H1 (cell line): ENCODE measurements at regions not wholly inside any gene's neighbourhood (a gene's known extent, or its start where the extent isn't known, plus 50 kb on each side); places are given as distances from the start of the nearest gene placed in this dataset.

ENCODE experiments used
- CTCF ChIA-PET: fragments of 300-600 bp; sonication (Branson Sonifier 250); formaldehyde crosslinking; loops from one replicate; lab custom pipeline; 2021; ENCODE audit not compliant: partially characterized antibody; lab: Charles Lee
- POLR2A ChIA-PET: fragments of 300-600 bp; sonication (Branson Sonifier 250); formaldehyde crosslinking; loops from one replicate; lab custom pipeline; 2021; ENCODE audit warnings: inconsistent platforms; ENCODE audit not compliant: partially characterized antibody; lab: Charles Lee
- DNase-seq, 2 experiments: peaks; one replicate each; pipeline versions ENCODE4 v3.0.0 to v3.0.0-alpha.2; 2010 to 2022; ENCODE audit warnings: low spot score in 2 of 2, low read depth in 1 of 2, mixed read lengths in 1 of 2
- FAIRE-seq: peaks from 2 replicates; lab custom pipeline; 2011; peaks lifted over from hg19 to GRCh38; lab: Jason Lieb, UNC
- H2AFZ ChIP-seq: 2 replicates; pipeline ENCODE4 v1.8.1; 2012; ENCODE audit warnings: low read length, inconsistent platforms
- H2AK5ac ChIP-seq: 2 replicates; pipeline ENCODE4 v1.6.1; 2013; ENCODE audit warnings: low read depth, low read length
- H2BK120ac ChIP-seq: replicated peaks from 2 replicates; pipeline ENCODE3; 2013; ENCODE audit warnings: low read depth, low read length, inconsistent platforms
- H2BK12ac ChIP-seq: 2 replicates; pipeline ENCODE4 v1.6.1; 2013; ENCODE audit warnings: low read depth, low read length
- H2BK15ac ChIP-seq: 2 replicates; pipeline ENCODE4 v1.6.1; 2013; ENCODE audit warnings: low read length
- H2BK20ac ChIP-seq: 2 replicates; pipeline ENCODE4 v1.6.1; 2013; ENCODE audit warnings: low read length
- H2BK5ac ChIP-seq: 2 replicates; pipeline ENCODE4 v1.6.1; 2013; ENCODE audit warnings: low read depth, low read length
- H3K14ac ChIP-seq: 2 replicates; pipeline ENCODE4 v1.6.1; 2013; ENCODE audit warnings: inconsistent platforms; ENCODE audit not compliant: insufficient read length
- H3K18ac ChIP-seq: 2 replicates; pipeline ENCODE4 v1.6.1; 2013; ENCODE audit warnings: low read length; ENCODE audit errors: extremely low read depth
- H3K23ac ChIP-seq: 2 replicates; pipeline ENCODE4 v1.6.1; 2013; ENCODE audit warnings: inconsistent platforms; ENCODE audit not compliant: insufficient read length
- H3K23me2 ChIP-seq: 2 replicates; pipeline ENCODE4 v1.6.1; 2013; ENCODE audit warnings: low read depth, low read length
- H3K27ac ChIP-seq: 2 replicates; pipeline ENCODE4 v1.6.1; 2011; ENCODE audit warnings: low read depth, low read length, inconsistent platforms
- H3K27me3 ChIP-seq, 4 experiments: replicated peaks in 1 of 4; 1 replicate in 1 of 4; 2 replicates in 3 of 4; pipeline versions ENCODE4 v1.6.1 to v1.8.1; 2011 to 2013; ENCODE audit warnings: low read length in 3 of 4, mild to moderate bottlenecking in 3 of 4, inconsistent platforms in 2 of 4, mixed read lengths in 2 of 4, moderate library complexity in 1 of 4; ENCODE audit not compliant: control insufficient read depth in 3 of 4, insufficient read depth in 3 of 4; ENCODE audit errors: extremely low read depth in 1 of 4
- H3K36me3 ChIP-seq, 4 experiments: 2 replicates each; pipeline versions ENCODE4 v1.6.1 to v1.8.1; 2011 to 2013; ENCODE audit warnings: mild to moderate bottlenecking in 4 of 4, low read length in 3 of 4, moderate library complexity in 2 of 4, control low read depth in 1 of 4, inconsistent platforms in 1 of 4; ENCODE audit not compliant: insufficient read depth in 4 of 4, control insufficient read depth in 2 of 4
- H3K4ac ChIP-seq: replicated peaks from 2 replicates; pipeline ENCODE3; 2013; ENCODE audit warnings: low read length, low read depth, mixed read lengths, inconsistent platforms; ENCODE audit not compliant: insufficient read length
- H3K4me1 ChIP-seq, 4 experiments: replicated peaks in 1 of 4; 1 replicate in 1 of 4; 2 replicates in 3 of 4; pipeline versions ENCODE4 v1.6.1 to v1.8.1; 2011 to 2013; ENCODE audit warnings: low read length in 3 of 4, inconsistent platforms in 2 of 4, mixed read lengths in 1 of 4; ENCODE audit not compliant: insufficient read depth in 4 of 4, control insufficient read depth in 3 of 4
- H3K4me2 ChIP-seq, 2 experiments: 2 replicates each; pipeline versions ENCODE4 v1.6.1 to v1.8.1; 2011 to 2013; ENCODE audit warnings: low read depth in 2 of 2, low read length in 2 of 2, control low read depth in 1 of 2, inconsistent platforms in 1 of 2, mild to moderate bottlenecking in 1 of 2; ENCODE audit not compliant: insufficient read depth in 1 of 2
- H3K4me3 ChIP-seq, 4 experiments: fragments of 200-600, 300-600 bp in 1 of 4; sonication (generic), shearing (Covaris generic), sonication (Bioruptor Twin) in 1 of 4; 2 replicates each; pipeline versions ENCODE4 v1.5.1 to v1.8.1; 2011 to 2016; ENCODE audit warnings: low read length in 4 of 4, low read depth in 3 of 4, control low read depth in 2 of 4, inconsistent platforms in 2 of 4, mild to moderate bottlenecking in 2 of 4, mixed read lengths in 1 of 4, moderate library complexity in 1 of 4; ENCODE audit not compliant: insufficient read depth in 2 of 4; ENCODE audit errors: extremely low read depth in 1 of 4
- H3K56ac ChIP-seq: replicated peaks from 2 replicates; pipeline ENCODE3; 2013; ENCODE audit warnings: low read depth, mild to moderate bottlenecking, mixed read lengths, low read length, inconsistent platforms; ENCODE audit not compliant: insufficient read length
- H3K79me1 ChIP-seq: 2 replicates; pipeline ENCODE4 v1.6.1; 2013; ENCODE audit warnings: low read depth, low read length, control low read depth
- H3K79me2 ChIP-seq, 2 experiments: 2 replicates each; pipeline versions ENCODE4 v1.6.1 to v1.8.1; 2012 to 2013; ENCODE audit warnings: low read length in 2 of 2, mild to moderate bottlenecking in 2 of 2, inconsistent platforms in 1 of 2; ENCODE audit not compliant: insufficient read depth in 2 of 2, control insufficient read depth in 1 of 2
- H3K9ac ChIP-seq, 4 experiments: replicated peaks in 1 of 4; 1 replicate in 1 of 4; 2 replicates in 3 of 4; pipeline versions ENCODE4 v1.6.1 to v1.8.1; 2011 to 2013; ENCODE audit warnings: low read depth in 3 of 4, low read length in 3 of 4, control low read depth in 2 of 4, mild to moderate bottlenecking in 2 of 4, moderate library complexity in 2 of 4, inconsistent platforms in 1 of 4; ENCODE audit errors: extremely low read depth in 1 of 4
- H3K9me3 ChIP-seq, 2 experiments: 2 replicates each; pipeline versions ENCODE4 v1.6.1 to v1.8.1; 2012 to 2013; ENCODE audit warnings: mild to moderate bottlenecking in 2 of 2, moderate library complexity in 2 of 2, control low read depth in 1 of 2, inconsistent platforms in 1 of 2, low read depth in 1 of 2, low read length in 1 of 2, mixed read lengths in 1 of 2; ENCODE audit not compliant: insufficient read depth in 2 of 2
- H4K20me1 ChIP-seq, 2 experiments: replicated peaks in 1 of 2; 2 replicates each; pipeline versions ENCODE3 to v1.8.1; 2011 to 2013; ENCODE audit warnings: inconsistent platforms in 2 of 2, low read length in 2 of 2, mild to moderate bottlenecking in 1 of 2; ENCODE audit not compliant: insufficient read depth in 2 of 2, control insufficient read depth in 1 of 2
- H4K5ac ChIP-seq: 2 replicates; pipeline ENCODE4 v1.6.1; 2013; ENCODE audit warnings: low read length, low read depth, mixed read lengths, inconsistent platforms; ENCODE audit not compliant: insufficient read length
- H4K8ac ChIP-seq: 2 replicates; pipeline ENCODE4 v1.8.0; 2013; ENCODE audit warnings: mild to moderate bottlenecking, moderate library complexity, low read length, inconsistent platforms; ENCODE audit not compliant: insufficient read depth; ENCODE audit errors: extremely low read depth
- H4K91ac ChIP-seq: replicated peaks from 2 replicates; pipeline ENCODE3; 2013; ENCODE audit warnings: low read length, mixed read lengths, inconsistent platforms; ENCODE audit not compliant: insufficient read length
- JUND ChIP-seq: IDR thresholded peaks from 2 replicates; pipeline ENCODE4 v1.6.1; 2011; ENCODE audit warnings: mild to moderate bottlenecking, improper control_type of control experiment, low read length
- RFX5 ChIP-seq: IDR thresholded peaks from 2 replicates; pipeline ENCODE4 v1.6.1; 2011; ENCODE audit warnings: low read depth, low read length, improper control_type of control experiment, borderline replicate concordance
- RNF2 ChIP-seq: fragments of 200-900, 300-1000 bp; sonication (generic); IDR thresholded peaks from 2 replicates; pipeline ENCODE4 v1.7.1; 2016; ENCODE audit warnings: borderline replicate concordance, low read depth, mild to moderate bottlenecking, antibody characterized with exemption, low read length; ENCODE audit not compliant: poor library complexity, severe bottlenecking; ENCODE audit errors: missing control alignments
- WGBS, 2 experiments: shearing (Covaris generic) in 1 of 2; methylation state at CpG; one replicate each; pipeline versions ENCODE4 v1.1.6 to v1.1.7; 2013 to 2015; ENCODE audit warnings: low lambda C conversion rate in 2 of 2, mixed read lengths in 2 of 2, inconsistent platforms in 1 of 2, low coverage in 1 of 2, missing lambda C conversion rate in 1 of 2; ENCODE audit not compliant: insufficient replicate concordance in 2 of 2, insufficient coverage in 1 of 2, insufficient read length in 1 of 2; ENCODE audit errors: extremely low coverage in 1 of 2, missing lambda C conversion rate in 1 of 2; 5-methylcytosine and 5-hydroxymethylcytosine counted together

DNA sequence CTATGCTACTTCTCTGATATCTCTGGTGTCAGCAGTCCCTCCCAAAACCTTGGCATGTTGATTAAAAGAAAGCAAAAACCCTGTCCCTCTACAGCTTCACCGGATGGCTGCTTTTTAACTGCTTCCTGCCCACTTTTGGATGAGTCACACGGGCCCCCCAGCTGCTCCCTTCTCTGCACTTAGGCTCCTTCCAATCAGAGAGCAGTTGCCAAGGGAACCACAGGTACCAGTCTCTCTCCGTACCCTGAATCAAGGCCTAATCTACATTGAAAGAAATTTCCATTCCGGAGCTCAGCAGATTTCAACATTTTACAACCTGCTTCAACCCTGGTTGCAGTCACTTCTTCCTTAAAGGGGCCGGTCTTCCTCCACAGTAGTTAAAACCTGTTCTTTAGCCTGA lies 70.6 kb upstream of the GJB5 start:
- no peak overlapping the region for H4K8ac ChIP-seq
- peak; percentile 17 to 56 for DNase-seq
- H2AK5ac ChIP-seq: no peak overlapping the region
- 0 out of 2 replicates have a peak overlapping the region, but pooled peaks have one; percentile 35 for H3K18ac ChIP-seq
- no peak overlapping the region for H3K27ac ChIP-seq
- H2BK5ac ChIP-seq: no peak overlapping the region
- CTCF ChIA-PET: interaction anchor here (1.0 to 4.7 kb wide), 6 partner anchors 13 to 671 kb away, joined by 3 to 26 read pairs (median 3); no protein-coding TSS in a partner anchor
- no peak overlapping the region for H3K23ac ChIP-seq
- H3K4ac ChIP-seq: no peak overlapping the region
- no peak overlapping the region for H4K5ac ChIP-seq
- no peaks in the 10 kb centered on the region for H3K36me3 ChIP-seq
- 25% methylated on average over 5 of the region's 5 CpGs; no CpG with 5 or more reads in 1 of the 2 experiments for WGBS, 2 experiments
- H3K4me3 ChIP-seq: no peak overlapping the region
- H3K4me2 ChIP-seq: peak overlapping the region in 1 of 2 experiments; percentile 13; a peak in 1 of 4 replicates
- no peak overlapping the region for H3K9ac ChIP-seq
- H3K4me1 ChIP-seq: peaks cover 0 to 9% (median 2%) of the 10 kb centered on the region in 4 experiments; a peak in 5 of 7 replicates
- H3K9me3 ChIP-seq: peaks cover 8% of the 10 kb centered on the region in 2 experiments; a peak in 3 of 4 replicates
- H3K79me2 ChIP-seq: no peaks in the 10 kb centered on the region
- POLR2A ChIA-PET: no interaction called here
- TF ChIP-seq RNF2: no peak
- peak; percentile 91 for TF ChIP-seq JUND
- TF ChIP-seq RFX5: peak; percentile 42; the same call in 1 of the 2 replicates
- no peak overlapping the region for H2BK15ac ChIP-seq
- H2BK120ac ChIP-seq: no peak overlapping the region
- no peaks in the 10 kb centered on the region for H3K23me2 ChIP-seq
- H3K14ac ChIP-seq: no peak overlapping the region
- no peaks in the 10 kb centered on the region for H4K20me1 ChIP-seq
- FAIRE-seq: no peak
- H2BK12ac ChIP-seq: no peak overlapping the region
- H3K27me3 ChIP-seq: no peaks in the 10 kb centered on the region
- no peaks in the 10 kb centered on the region for H3K79me1 ChIP-seq
- no peak overlapping the region for H4K91ac ChIP-seq
- no peak overlapping the region for H3K56ac ChIP-seq
- peak overlapping the region; percentile 56; the same call in 1 of the 2 replicates for H2AFZ ChIP-seq
- H2BK20ac ChIP-seq: no peak overlapping the region
